Medulla oblongata (tissue), 1 donor: ENCODE measurements at regions not wholly inside any gene's neighbourhood (a gene's known extent, or its start where the extent isn't known, plus 50 kb on each side); places are given as distances from the start of the nearest gene placed in this dataset.

Source experiments
- DNase-seq: peaks from one replicate; pipeline ENCODE4 v3.0.0-alpha.2; 2015; ENCODE audit errors: extremely low spot score

- DNase-seq = no peak
Measured at GRCh38 chr18:25445430-25445829, 93.5 kb upstream of the ZNF521 start.

GRCh38 chr18:25443776-25444175, 91.8 kb upstream of the ZNF521 start:
- DNase-seq = no peak

- no peak for DNase-seq
Measured at GRCh38 chr18:25435149-25435782, 83.3 kb upstream of the ZNF521 start.

- DNase-seq = no peak
Measured at GRCh38 chr18:25434745-25435144, 82.8 kb upstream of the ZNF521 start.

- DNase-seq = no peak
Measured at GRCh38 chr18:25433590-25433989, 81.6 kb upstream of the ZNF521 start.

GRCh38 chr18:25425024-25425423, 73.1 kb upstream of the ZNF521 start:
- no peak for DNase-seq

GRCh38 chr18:25423760-25424159, 71.8 kb upstream of the ZNF521 start:
- no peak for DNase-seq

GRCh38 chr18:25423267-25423666, 71.3 kb upstream of the ZNF521 start:
- no peak for DNase-seq

- DNase-seq = no peak
Measured at GRCh38 chr18:25422230-25422629, 70.3 kb upstream of the ZNF521 start.

- DNase-seq = no peak
Measured at GRCh38 chr18:25420077-25420825, 68.3 kb upstream of the ZNF521 start.

- no peak for DNase-seq
Measured at GRCh38 chr18:25416374-25416773, 64.4 kb upstream of the ZNF521 start.

GRCh38 chr18:25409971-25410370, 58.0 kb upstream of the ZNF521 start:
- DNase-seq = no peak

- no peak for DNase-seq
Measured at GRCh38 chr18:25408293-25408692, 56.3 kb upstream of the ZNF521 start.
